ENCODE measurements at regions not wholly inside any gene's neighbourhood (a gene's known extent, or its start where the extent isn't known, plus 50 kb on each side); places are given as distances from the start of the nearest gene placed in this dataset.

GRCh38 chrX:4151798-4152197, 438.3 kb upstream of the PRKX start:
- H3K4me3 Mint-ChIP-seq = no peak overlapping the region
- ATAC-seq = no peak
- no peak overlapping the region for H3K27ac ChIP-seq (ENCODE audit: low read depth)
- no peaks in the 10 kb centered on the region for H3K4me1 Mint-ChIP-seq
- H3K27me3 ChIP-seq (ENCODE audit: insufficient read depth) = no peaks in the 10 kb centered on the region
- no peaks in the 10 kb centered on the region for H3K36me3 ChIP-seq (ENCODE audit: insufficient read depth)
- H3K9me2 ChIP-seq (ENCODE audit: insufficient read depth) = no peaks in the 10 kb centered on the region
- no peaks in the 10 kb centered on the region for H3K27me3 Mint-ChIP-seq (ENCODE audit: insufficient read depth, low read depth, poor library complexity)
- H3K4me1 ChIP-seq (ENCODE audit: insufficient read depth) = no peaks in the 10 kb centered on the region
- no peak for DNase-seq (ENCODE audit: low spot score)
- H3K9me3 Mint-ChIP-seq = no peaks in the 10 kb centered on the region; the same call in 2 of the 3 replicates
- no peaks in the 10 kb centered on the region for H3K36me3 Mint-ChIP-seq (ENCODE audit: low read depth)
- no peaks in the 10 kb centered on the region for H3K79me2 ChIP-seq (replicated peaks; ENCODE audit: insufficient read depth)
- H3K4me2 ChIP-seq = no peak overlapping the region
- H3K4me3 ChIP-seq = no peak overlapping the region
- H2AFZ ChIP-seq = no peak overlapping the region
- TF ChIP-seq STAT1 (IDR thresholded peaks at IDR 0.05; ENCODE audit: unreplicated experiment) (no peak), NANOG (IDR thresholded peaks at IDR 0.05; ENCODE audit: borderline replicate concordance) (no peak), REST (IDR thresholded peaks at IDR 0.05; ENCODE audit: unreplicated experiment) (no peak), ZNF331 (CRISPR knock-in tag; IDR thresholded peaks at IDR 0.05; ENCODE audit: low read depth) (no peak), EZH2phosphoT487 (IDR thresholded peaks at IDR 0.05; ENCODE audit: unreplicated experiment) (no peak), CTCF (conservative IDR thresholded peaks at IDR 0.05; ENCODE audit: low read depth in 2 of 2) (no peak), ETS1 (IDR thresholded peaks at IDR 0.05) (no peak), POLR2AphosphoS5 (IDR thresholded peaks at IDR 0.05; ENCODE audit: low read depth) (no peak), ZNF462 (CRISPR knock-in tag; IDR thresholded peaks at IDR 0.05) (no peak)
- no peaks in the 10 kb centered on the region for H4K20me1 ChIP-seq (replicated peaks; ENCODE audit: insufficient read depth)
- no peaks in the 10 kb centered on the region for H3F3A ChIP-seq (replicated peaks; ENCODE audit: low read depth)
- H3K27ac Mint-ChIP-seq = no peak overlapping the region
